GM23338 (cell line): ENCODE measurements at regions not wholly inside any gene's neighbourhood (a gene's known extent, or its start where the extent isn't known, plus 50 kb on each side); places are given as distances from the start of the nearest gene placed in this dataset.
"Not testable (repeated sequence)": the region's sequence is repeated elsewhere in the genome, so short reads cannot be mapped to it uniquely, and the experiment has no call there.

Source experiments
- ATAC-seq: fragments of 200-7000 bp; cut with Tn5 transposase; 3 replicates; pipeline ENCODE4 v1.9.1; 2020
- DNase-seq: peaks from one replicate; pipeline ENCODE4 v3.0.0-alpha.2; 2015; ENCODE audit warnings: low spot score
- H2AFZ ChIP-seq: fragments of 200-600 bp; sonication (generic); 2 replicates; pipeline ENCODE4 v1.8.0; 2016; ENCODE audit warnings: antibody characterized with exemption, mild to moderate bottlenecking, moderate library complexity
- H3F3A ChIP-seq: fragments of 200-600 bp; sonication (generic); replicated peaks from 2 replicates; pipeline ENCODE4 v1.8.0; 2017; ENCODE audit warnings: antibody characterized with exemption, mixed run types, low read depth
- H3K27ac ChIP-seq: fragments of 200-600 bp; sonication (generic); 2 replicates; pipeline ENCODE4 v1.6.1; 2016; ENCODE audit warnings: low read depth
- H3K27me3 ChIP-seq: fragments of 200-600 bp; sonication (generic); 2 replicates; pipeline ENCODE4 v1.8.0; 2016; ENCODE audit warnings: mild to moderate bottlenecking, mixed run types, moderate library complexity; ENCODE audit not compliant: insufficient read depth
- H3K36me3 ChIP-seq: fragments of 200-600 bp; sonication (generic); 2 replicates; pipeline ENCODE4 v1.8.0; 2016; ENCODE audit warnings: mild to moderate bottlenecking; ENCODE audit not compliant: insufficient read depth
- H3K4me1 ChIP-seq: fragments of 200-600 bp; sonication (generic); 2 replicates; pipeline ENCODE4 v1.8.0; 2016; ENCODE audit warnings: mild to moderate bottlenecking, moderate library complexity; ENCODE audit not compliant: insufficient read depth
- H3K4me2 ChIP-seq: fragments of 200-600 bp; sonication (generic); 2 replicates; pipeline ENCODE4 v1.7.1; 2017; ENCODE audit warnings: mixed run types
- H3K4me3 ChIP-seq: fragments of 200-600 bp; sonication (generic); 2 replicates; pipeline ENCODE4 v1.6.1; 2016; ENCODE audit warnings: mixed run types
- H3K79me2 ChIP-seq: fragments of 200-600 bp; sonication (generic); replicated peaks from 2 replicates; pipeline ENCODE4 v1.8.0; 2017; ENCODE audit warnings: mild to moderate bottlenecking; ENCODE audit not compliant: insufficient read depth
- H3K9me2 ChIP-seq: fragments of 200-600 bp; sonication (generic); 2 replicates; pipeline ENCODE4 v1.8.0; 2017; ENCODE audit not compliant: insufficient read depth
- H4K20me1 ChIP-seq: fragments of 200-600 bp; sonication (generic); replicated peaks from 2 replicates; pipeline ENCODE4 v1.8.0; 2017; ENCODE audit warnings: mild to moderate bottlenecking; ENCODE audit not compliant: insufficient read depth
- H3K27ac Mint-ChIP-seq: 2 replicates; pipeline ENCODE4 v1.8.0; 2020; ENCODE audit warnings: inconsistent platforms, mild to moderate bottlenecking, moderate library complexity, mixed read lengths
- H3K27me3 Mint-ChIP-seq: 3 replicates; pipeline ENCODE4 v1.8.0; 2022; ENCODE audit warnings: low read depth, mild to moderate bottlenecking, moderate library complexity, mixed read lengths, inconsistent platforms; ENCODE audit not compliant: insufficient read depth, poor library complexity
- H3K36me3 Mint-ChIP-seq: 3 replicates; pipeline ENCODE4 v1.8.0; 2021; ENCODE audit warnings: low read depth, mild to moderate bottlenecking, inconsistent platforms, moderate library complexity, mixed read lengths
- H3K4me1 Mint-ChIP-seq: 3 replicates; pipeline ENCODE4 v1.8.0; 2020; ENCODE audit warnings: mild to moderate bottlenecking, inconsistent platforms, mixed read lengths
- H3K4me3 Mint-ChIP-seq: 3 replicates; pipeline ENCODE4 v1.8.0; 2021; ENCODE audit warnings: moderate library complexity, mild to moderate bottlenecking, inconsistent platforms, mixed read lengths
- H3K9me3 Mint-ChIP-seq: 3 replicates; pipeline ENCODE4 v1.8.0; 2020; ENCODE audit warnings: moderate library complexity, mild to moderate bottlenecking, inconsistent platforms, mixed read lengths
- CREB1 ChIP-seq: fragments of 250-450 bp; sonication (Bioruptor Pico); IDR thresholded peaks from 2 replicates; pipeline ENCODE4 v1.5.0; 2020; ENCODE audit warnings: low read depth, mild to moderate bottlenecking, moderate library complexity
- EZH2 ChIP-seq: fragments of 200-600 bp; sonication (generic); IDR thresholded peaks from one replicate; pipeline ENCODE4 v1.8.0; 2017; ENCODE audit warnings: antibody characterized with exemption, mild to moderate bottlenecking, low read depth; ENCODE audit not compliant: unreplicated experiment
- EZH2phosphoT487 ChIP-seq: fragments of 200-600 bp; sonication (generic); IDR thresholded peaks from one replicate; pipeline ENCODE4 v1.8.1; 2018; ENCODE audit warnings: antibody characterized with exemption; ENCODE audit not compliant: unreplicated experiment
- JUNB ChIP-seq: IDR thresholded peaks from one replicate; pipeline ENCODE4 v1.6.1; 2016; ENCODE audit warnings: antibody characterized with exemption; ENCODE audit not compliant: unreplicated experiment
- NANOG ChIP-seq: IDR thresholded peaks from 2 replicates; pipeline ENCODE4 v1.6.1; 2016; ENCODE audit warnings: antibody characterized with exemption, borderline replicate concordance
- POLR2AphosphoS5 ChIP-seq: IDR thresholded peaks from 2 replicates; pipeline ENCODE4 v1.6.1; 2016; ENCODE audit warnings: antibody characterized with exemption, low read depth
- STAT1 ChIP-seq: IDR thresholded peaks from one replicate; pipeline ENCODE4 v1.6.1; 2016; ENCODE audit warnings: antibody characterized with exemption; ENCODE audit not compliant: unreplicated experiment
- ZNF114 ChIP-seq: fragments of 250-450 bp; sonication (Bioruptor Pico); IDR thresholded peaks from 2 replicates; pipeline ENCODE4 v1.5.0; 2020; ENCODE audit warnings: mild to moderate bottlenecking, moderate library complexity
- ZNF331 ChIP-seq: fragments of 250-450 bp; sonication (Bioruptor Pico); IDR thresholded peaks from 2 replicates; pipeline ENCODE4 v1.5.0; 2020; ENCODE audit warnings: low read depth, mild to moderate bottlenecking, moderate library complexity
- TF ChIP-seq, protein P1 (sequence below), 2 experiments: fragments of 200-600 bp in 1 of 2; sonication (generic) in 1 of 2; conservative IDR thresholded peaks; 2 replicates each; pipeline versions ENCODE4 v1.5.1 to v1.6.1; 2016 to 2017; ENCODE audit warnings: antibody characterized with exemption in 2 of 2, low read depth in 2 of 2, mild to moderate bottlenecking in 2 of 2, moderate library complexity in 1 of 2
- TF ChIP-seq, protein P2 (sequence below): fragments of 250-450 bp; sonication (Bioruptor Pico); IDR thresholded peaks from 2 replicates; pipeline ENCODE4 v1.5.0; 2020; ENCODE audit warnings: mild to moderate bottlenecking, moderate library complexity
- TF ChIP-seq, protein P3 (sequence below): IDR thresholded peaks from 2 replicates; pipeline ENCODE4 v1.6.1; 2016; ENCODE audit warnings: antibody characterized with exemption

DNA sequence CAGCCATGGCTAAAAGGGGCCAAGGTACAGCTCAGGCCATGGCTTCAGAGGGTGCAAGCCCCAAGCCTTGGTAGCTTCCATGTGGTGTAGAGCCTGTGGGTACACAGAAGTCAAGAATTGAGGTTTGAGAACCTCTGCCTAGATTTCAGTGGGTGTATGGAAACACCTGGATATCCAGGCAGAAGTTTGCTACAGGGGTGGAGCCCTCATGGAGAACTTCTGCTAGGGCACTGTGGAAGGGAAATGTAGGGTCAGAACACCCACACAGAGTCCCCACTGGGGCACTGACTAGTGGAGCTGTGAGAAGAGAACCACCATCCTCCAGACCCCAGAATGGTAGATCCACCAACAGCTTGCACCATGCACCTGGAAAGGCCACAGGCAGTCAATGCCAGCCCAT is 177.4 kb upstream of the HTR1E start:
- Mint-ChIP-seq H3K9me3 (peaks cover 41% of the 10 kb centered on the region), H3K4me1 (peaks cover 20% of the 10 kb centered on the region), H3K36me3 (peaks cover 44% of the 10 kb centered on the region)
- H3K27ac ChIP-seq, H3K27me3 Mint-ChIP-seq, H3K79me2 ChIP-seq, ATAC-seq, H3K4me2 ChIP-seq, H3K27ac Mint-ChIP-seq, H4K20me1 ChIP-seq, H3K27me3 ChIP-seq, H3K4me3 Mint-ChIP-seq, H3K4me3 ChIP-seq, H2AFZ ChIP-seq, H3K9me2 ChIP-seq, H3F3A ChIP-seq: not testable (repeated sequence)
- peaks cover 12% of the 10 kb centered on the region; the same call in 1 of the 2 replicates for H3K36me3 ChIP-seq
- DNase-seq = peak; percentile 2
- peaks cover 16% of the 10 kb centered on the region; the same call in 1 of the 2 replicates for H3K4me1 ChIP-seq

DNA sequence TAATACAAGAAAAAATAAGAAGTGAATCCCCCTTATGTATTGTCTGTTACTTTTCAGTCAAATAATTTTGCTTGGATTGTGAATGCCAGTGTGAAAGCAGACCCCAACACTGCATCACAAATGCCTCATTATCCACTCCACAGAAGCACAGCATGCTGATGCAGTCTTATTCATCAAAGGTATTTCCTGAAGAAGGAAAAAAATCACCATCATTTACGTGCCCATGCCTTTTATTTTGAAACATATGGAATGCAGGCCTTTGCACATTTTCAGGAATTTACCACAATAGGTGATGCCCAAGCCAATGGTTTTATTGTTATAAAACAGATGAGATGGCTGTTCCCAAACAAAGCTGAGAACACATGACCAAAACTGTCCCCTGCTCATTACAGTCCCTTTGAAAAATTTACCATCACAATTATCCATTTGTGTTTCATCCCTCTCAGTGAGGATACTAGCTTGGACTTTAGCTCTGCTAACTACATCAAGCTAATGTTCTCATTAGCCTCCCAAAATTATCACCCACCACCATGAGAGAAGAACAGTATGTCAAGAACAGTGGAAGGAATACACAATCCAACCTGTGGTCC is 180.6 kb upstream of the HTR1E start:
- Mint-ChIP-seq H3K4me3 (no peak overlapping the region; the same call in 2 of the 3 replicates), H3K4me1 (peaks cover 20% of the 10 kb centered on the region), H3K27me3 (no peaks in the 10 kb centered on the region), H3K9me3 (peaks cover 33% of the 10 kb centered on the region), H3K36me3 (peaks cover 37% of the 10 kb centered on the region), H3K27ac (peak overlapping the region; percentile 85)
- no peaks in the 10 kb centered on the region for H3K79me2 ChIP-seq
- H4K20me1 ChIP-seq = no peaks in the 10 kb centered on the region
- H3K9me2 ChIP-seq = peaks cover 7% of the 10 kb centered on the region
- 0 out of 2 replicates have a peak overlapping the region, but pooled peaks have one; percentile 3 for H3K4me2 ChIP-seq
- peaks cover 12% of the 10 kb centered on the region; the same call in 1 of the 2 replicates for H3K36me3 ChIP-seq
- no peak overlapping the region for H2AFZ ChIP-seq
- H3K27ac ChIP-seq = 0 out of 2 replicates have a peak overlapping the region, but pooled peaks have one; percentile 7
- no peaks in the 10 kb centered on the region for H3K27me3 ChIP-seq
- TF ChIP-seq EZH2phosphoT487 (no peak), JUNB (no peak), CREB1 (CRISPR knock-in tag) (no peak), STAT1 (no peak), POLR2AphosphoS5 (no peak), ZNF331 (no peak), ZNF114 (CRISPR knock-in tag) (no peak), EZH2 (no peak), NANOG (peak; percentile 48; the same call in 1 of the 2 replicates)
- TF ChIP-seq, protein P1, sequence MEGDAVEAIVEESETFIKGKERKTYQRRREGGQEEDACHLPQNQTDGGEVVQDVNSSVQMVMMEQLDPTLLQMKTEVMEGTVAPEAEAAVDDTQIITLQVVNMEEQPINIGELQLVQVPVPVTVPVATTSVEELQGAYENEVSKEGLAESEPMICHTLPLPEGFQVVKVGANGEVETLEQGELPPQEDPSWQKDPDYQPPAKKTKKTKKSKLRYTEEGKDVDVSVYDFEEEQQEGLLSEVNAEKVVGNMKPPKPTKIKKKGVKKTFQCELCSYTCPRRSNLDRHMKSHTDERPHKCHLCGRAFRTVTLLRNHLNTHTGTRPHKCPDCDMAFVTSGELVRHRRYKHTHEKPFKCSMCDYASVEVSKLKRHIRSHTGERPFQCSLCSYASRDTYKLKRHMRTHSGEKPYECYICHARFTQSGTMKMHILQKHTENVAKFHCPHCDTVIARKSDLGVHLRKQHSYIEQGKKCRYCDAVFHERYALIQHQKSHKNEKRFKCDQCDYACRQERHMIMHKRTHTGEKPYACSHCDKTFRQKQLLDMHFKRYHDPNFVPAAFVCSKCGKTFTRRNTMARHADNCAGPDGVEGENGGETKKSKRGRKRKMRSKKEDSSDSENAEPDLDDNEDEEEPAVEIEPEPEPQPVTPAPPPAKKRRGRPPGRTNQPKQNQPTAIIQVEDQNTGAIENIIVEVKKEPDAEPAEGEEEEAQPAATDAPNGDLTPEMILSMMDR (conservative IDR thresholded peaks at IDR 0.05; ENCODE audit: low read depth in 2 of 2) = no peak
- TF ChIP-seq, protein P2, sequence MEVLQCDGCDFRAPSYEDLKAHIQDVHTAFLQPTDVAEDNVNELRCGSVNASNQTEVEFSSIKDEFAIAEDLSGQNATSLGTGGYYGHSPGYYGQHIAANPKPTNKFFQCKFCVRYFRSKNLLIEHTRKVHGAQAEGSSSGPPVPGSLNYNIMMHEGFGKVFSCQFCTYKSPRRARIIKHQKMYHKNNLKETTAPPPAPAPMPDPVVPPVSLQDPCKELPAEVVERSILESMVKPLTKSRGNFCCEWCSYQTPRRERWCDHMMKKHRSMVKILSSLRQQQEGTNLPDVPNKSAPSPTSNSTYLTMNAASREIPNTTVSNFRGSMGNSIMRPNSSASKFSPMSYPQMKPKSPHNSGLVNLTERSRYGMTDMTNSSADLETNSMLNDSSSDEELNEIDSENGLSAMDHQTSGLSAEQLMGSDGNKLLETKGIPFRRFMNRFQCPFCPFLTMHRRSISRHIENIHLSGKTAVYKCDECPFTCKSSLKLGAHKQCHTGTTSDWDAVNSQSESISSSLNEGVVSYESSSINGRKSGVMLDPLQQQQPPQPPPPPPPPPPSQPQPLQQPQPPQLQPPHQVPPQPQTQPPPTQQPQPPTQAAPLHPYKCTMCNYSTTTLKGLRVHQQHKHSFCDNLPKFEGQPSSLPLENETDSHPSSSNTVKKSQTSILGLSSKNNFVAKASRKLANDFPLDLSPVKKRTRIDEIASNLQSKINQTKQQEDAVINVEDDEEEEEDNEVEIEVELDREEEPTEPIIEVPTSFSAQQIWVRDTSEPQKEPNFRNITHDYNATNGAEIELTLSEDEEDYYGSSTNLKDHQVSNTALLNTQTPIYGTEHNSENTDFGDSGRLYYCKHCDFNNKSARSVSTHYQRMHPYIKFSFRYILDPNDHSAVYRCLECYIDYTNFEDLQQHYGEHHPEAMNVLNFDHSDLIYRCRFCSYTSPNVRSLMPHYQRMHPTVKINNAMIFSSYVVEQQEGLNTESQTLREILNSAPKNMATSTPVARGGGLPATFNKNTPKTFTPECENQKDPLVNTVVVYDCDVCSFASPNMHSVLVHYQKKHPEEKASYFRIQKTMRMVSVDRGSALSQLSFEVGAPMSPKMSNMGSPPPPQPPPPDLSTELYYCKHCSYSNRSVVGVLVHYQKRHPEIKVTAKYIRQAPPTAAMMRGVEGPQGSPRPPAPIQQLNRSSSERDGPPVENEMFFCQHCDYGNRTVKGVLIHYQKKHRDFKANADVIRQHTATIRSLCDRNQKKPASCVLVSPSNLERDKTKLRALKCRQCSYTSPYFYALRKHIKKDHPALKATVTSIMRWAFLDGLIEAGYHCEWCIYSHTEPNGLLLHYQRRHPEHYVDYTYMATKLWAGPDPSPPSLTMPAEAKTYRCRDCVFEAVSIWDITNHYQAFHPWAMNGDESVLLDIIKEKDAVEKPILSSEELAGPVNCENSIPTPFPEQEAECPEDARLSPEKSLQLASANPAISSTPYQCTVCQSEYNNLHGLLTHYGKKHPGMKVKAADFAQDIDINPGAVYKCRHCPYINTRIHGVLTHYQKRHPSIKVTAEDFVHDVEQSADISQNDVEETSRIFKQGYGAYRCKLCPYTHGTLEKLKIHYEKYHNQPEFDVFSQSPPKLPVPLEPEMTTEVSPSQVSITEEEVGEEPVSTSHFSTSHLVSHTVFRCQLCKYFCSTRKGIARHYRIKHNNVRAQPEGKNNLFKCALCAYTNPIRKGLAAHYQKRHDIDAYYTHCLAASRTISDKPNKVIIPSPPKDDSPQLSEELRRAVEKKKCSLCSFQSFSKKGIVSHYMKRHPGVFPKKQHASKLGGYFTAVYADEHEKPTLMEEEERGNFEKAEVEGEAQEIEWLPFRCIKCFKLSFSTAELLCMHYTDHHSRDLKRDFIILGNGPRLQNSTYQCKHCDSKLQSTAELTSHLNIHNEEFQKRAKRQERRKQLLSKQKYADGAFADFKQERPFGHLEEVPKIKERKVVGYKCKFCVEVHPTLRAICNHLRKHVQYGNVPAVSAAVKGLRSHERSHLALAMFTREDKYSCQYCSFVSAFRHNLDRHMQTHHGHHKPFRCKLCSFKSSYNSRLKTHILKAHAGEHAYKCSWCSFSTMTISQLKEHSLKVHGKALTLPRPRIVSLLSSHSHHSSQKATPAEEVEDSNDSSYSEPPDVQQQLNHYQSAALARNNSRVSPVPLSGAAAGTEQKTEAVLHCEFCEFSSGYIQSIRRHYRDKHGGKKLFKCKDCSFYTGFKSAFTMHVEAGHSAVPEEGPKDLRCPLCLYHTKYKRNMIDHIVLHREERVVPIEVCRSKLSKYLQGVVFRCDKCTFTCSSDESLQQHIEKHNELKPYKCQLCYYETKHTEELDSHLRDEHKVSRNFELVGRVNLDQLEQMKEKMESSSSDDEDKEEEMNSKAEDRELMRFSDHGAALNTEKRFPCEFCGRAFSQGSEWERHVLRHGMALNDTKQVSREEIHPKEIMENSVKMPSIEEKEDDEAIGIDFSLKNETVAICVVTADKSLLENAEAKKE (CRISPR knock-in tag) = peak; percentile 27; the same call in 1 of the 2 replicates
- TF ChIP-seq, protein P3, sequence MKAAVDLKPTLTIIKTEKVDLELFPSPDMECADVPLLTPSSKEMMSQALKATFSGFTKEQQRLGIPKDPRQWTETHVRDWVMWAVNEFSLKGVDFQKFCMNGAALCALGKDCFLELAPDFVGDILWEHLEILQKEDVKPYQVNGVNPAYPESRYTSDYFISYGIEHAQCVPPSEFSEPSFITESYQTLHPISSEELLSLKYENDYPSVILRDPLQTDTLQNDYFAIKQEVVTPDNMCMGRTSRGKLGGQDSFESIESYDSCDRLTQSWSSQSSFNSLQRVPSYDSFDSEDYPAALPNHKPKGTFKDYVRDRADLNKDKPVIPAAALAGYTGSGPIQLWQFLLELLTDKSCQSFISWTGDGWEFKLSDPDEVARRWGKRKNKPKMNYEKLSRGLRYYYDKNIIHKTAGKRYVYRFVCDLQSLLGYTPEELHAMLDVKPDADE = no peak
- peak; percentile 39 for DNase-seq
- no peak overlapping the region for H3K4me3 ChIP-seq
- peaks cover 16% of the 10 kb centered on the region; the same call in 1 of the 2 replicates for H3K4me1 ChIP-seq
- no peaks in the 10 kb centered on the region for H3F3A ChIP-seq
- peak; percentile 90 for ATAC-seq
